ENCODE measurements at regions not wholly inside any gene's neighbourhood (a gene's known extent, or its start where the extent isn't known, plus 50 kb on each side); places are given as distances from the start of the nearest gene placed in this dataset.

- Mint-ChIP-seq H3K9me3 (peaks cover 14% of the 10 kb centered on the region), H3K36me3 (no peaks in the 10 kb centered on the region), H3K27ac (no peak overlapping the region), H3K27me3 (ENCODE audit: low read depth) (no peaks in the 10 kb centered on the region), H3K4me3 (no peak overlapping the region), H3K4me1 (peaks cover 7% of the 10 kb centered on the region)
- TF ChIP-seq CTCF (IDR thresholded peaks at IDR 0.05; ENCODE audit: unreplicated experiment): no peak
- no peak for DNase-seq (ENCODE audit: low spot score in 2 of 2, unreplicated experiment in 2 of 2)
Observed at GRCh38 chr14:54278665-54279295, 118.0 kb upstream of the CDKN3 start.

GRCh38 chr14:54282849-54283248, 114.0 kb upstream of the CDKN3 start:
- H3K27me3 Mint-ChIP-seq (ENCODE audit: low read depth): no peaks in the 10 kb centered on the region
- H3K27ac Mint-ChIP-seq: no peak overlapping the region
- no peak for TF ChIP-seq CTCF (IDR thresholded peaks at IDR 0.05; ENCODE audit: unreplicated experiment)
- peaks cover 14% of the 10 kb centered on the region for H3K9me3 Mint-ChIP-seq
- H3K4me3 Mint-ChIP-seq: no peak overlapping the region
- no peaks in the 10 kb centered on the region for H3K36me3 Mint-ChIP-seq
- peaks cover 12% of the 10 kb centered on the region for H3K4me1 Mint-ChIP-seq
- no peak for DNase-seq (ENCODE audit: low spot score in 2 of 2, unreplicated experiment in 2 of 2)

GRCh38 chr14:54285030-54285429, 111.8 kb upstream of the CDKN3 start:
- no peaks in the 10 kb centered on the region for H3K27me3 Mint-ChIP-seq (ENCODE audit: low read depth)
- DNase-seq (ENCODE audit: low spot score in 2 of 2, unreplicated experiment in 2 of 2): no peak
- H3K4me1 Mint-ChIP-seq: peaks cover 13% of the 10 kb centered on the region
- H3K36me3 Mint-ChIP-seq: no peaks in the 10 kb centered on the region
- no peak overlapping the region for H3K4me3 Mint-ChIP-seq
- TF ChIP-seq CTCF (IDR thresholded peaks at IDR 0.05; ENCODE audit: unreplicated experiment): no peak
- H3K27ac Mint-ChIP-seq: no peak overlapping the region
- peaks cover 14% of the 10 kb centered on the region for H3K9me3 Mint-ChIP-seq

- DNase-seq (ENCODE audit: low spot score in 2 of 2, unreplicated experiment in 2 of 2): no peak
- H3K9me3 Mint-ChIP-seq: peaks cover 6% of the 10 kb centered on the region
- H3K4me1 Mint-ChIP-seq: peaks cover 33% of the 10 kb centered on the region
- H3K4me3 Mint-ChIP-seq: no peak overlapping the region
- peak overlapping the region; percentile 51 for H3K27ac Mint-ChIP-seq
- no peaks in the 10 kb centered on the region for H3K36me3 Mint-ChIP-seq
- H3K27me3 Mint-ChIP-seq (ENCODE audit: low read depth): no peaks in the 10 kb centered on the region
- TF ChIP-seq CTCF (IDR thresholded peaks at IDR 0.05; ENCODE audit: unreplicated experiment): no peak
Observed at GRCh38 chr14:54291491-54292191, 105.2 kb upstream of the CDKN3 start.

- peaks cover 6% of the 10 kb centered on the region for H3K9me3 Mint-ChIP-seq
- no peak for TF ChIP-seq CTCF (IDR thresholded peaks at IDR 0.05; ENCODE audit: unreplicated experiment)
Observed at GRCh38 chr14:54294802-54295201, 102.0 kb upstream of the CDKN3 start.

More at GRCh38 chr14:54294802-54295201, 102.0 kb upstream of the CDKN3 start:
- Mint-ChIP-seq H3K36me3 (no peaks in the 10 kb centered on the region), H3K4me1 (peaks cover 47% of the 10 kb centered on the region), H3K27ac (no peak overlapping the region), H3K4me3 (no peak overlapping the region), H3K27me3 (ENCODE audit: low read depth) (no peaks in the 10 kb centered on the region)
- DNase-seq (ENCODE audit: low spot score in 2 of 2, unreplicated experiment in 2 of 2): no peak

Measured in mesothelial cell of epicardium (in vitro differentiated cells).